Bronchial epithelial cell (primary cell): ENCODE measurements at regions not wholly inside any gene's neighbourhood (a gene's known extent, or its start where the extent isn't known, plus 50 kb on each side); places are given as distances from the start of the nearest gene placed in this dataset.
"Not testable (repeated sequence)": the region's sequence is repeated elsewhere in the genome, so short reads cannot be mapped to it uniquely, and the experiment has no call there.

Experiments used
- DNase-seq: peaks from one replicate; pipeline ENCODE4 v3.0.0-alpha.2; 2010; ENCODE audit warnings: low read depth
- FAIRE-seq: peaks from 2 replicates; lab custom pipeline; 2011; peaks lifted over from hg19 to GRCh38; lab: Jason Lieb, UNC
- H3K27me3 ChIP-seq: 2 replicates; pipeline ENCODE4 v1.5.1; 2011; ENCODE audit warnings: low read length; ENCODE audit not compliant: control insufficient read depth, insufficient read depth
- H3K36me3 ChIP-seq: 2 replicates; pipeline ENCODE4 v1.5.1; 2011; ENCODE audit warnings: low read length; ENCODE audit not compliant: control insufficient read depth, insufficient read depth
- H3K4me3 ChIP-seq: 2 replicates; pipeline ENCODE4 v1.5.1; 2011; ENCODE audit warnings: mild to moderate bottlenecking, low read depth, low read length, control low read depth
- TF ChIP-seq, protein P1 (sequence below): IDR thresholded peaks from 2 replicates; pipeline ENCODE4 v1.5.1; 2011; ENCODE audit warnings: mild to moderate bottlenecking, moderate library complexity, low read length, control low read depth, inconsistent platforms; ENCODE audit not compliant: insufficient read depth, severe bottlenecking

GRCh38 chr6:164087211-164087610 lies 672.7 kb downstream of the QKI start:
- FAIRE-seq (no peak), DNase-seq (no peak)
- Histone ChIP-seq H3K36me3 (no peaks in the 10 kb centered on the region), H3K27me3 (no peaks in the 10 kb centered on the region), H3K4me3 (no peak overlapping the region)
- TF ChIP-seq, protein P1, sequence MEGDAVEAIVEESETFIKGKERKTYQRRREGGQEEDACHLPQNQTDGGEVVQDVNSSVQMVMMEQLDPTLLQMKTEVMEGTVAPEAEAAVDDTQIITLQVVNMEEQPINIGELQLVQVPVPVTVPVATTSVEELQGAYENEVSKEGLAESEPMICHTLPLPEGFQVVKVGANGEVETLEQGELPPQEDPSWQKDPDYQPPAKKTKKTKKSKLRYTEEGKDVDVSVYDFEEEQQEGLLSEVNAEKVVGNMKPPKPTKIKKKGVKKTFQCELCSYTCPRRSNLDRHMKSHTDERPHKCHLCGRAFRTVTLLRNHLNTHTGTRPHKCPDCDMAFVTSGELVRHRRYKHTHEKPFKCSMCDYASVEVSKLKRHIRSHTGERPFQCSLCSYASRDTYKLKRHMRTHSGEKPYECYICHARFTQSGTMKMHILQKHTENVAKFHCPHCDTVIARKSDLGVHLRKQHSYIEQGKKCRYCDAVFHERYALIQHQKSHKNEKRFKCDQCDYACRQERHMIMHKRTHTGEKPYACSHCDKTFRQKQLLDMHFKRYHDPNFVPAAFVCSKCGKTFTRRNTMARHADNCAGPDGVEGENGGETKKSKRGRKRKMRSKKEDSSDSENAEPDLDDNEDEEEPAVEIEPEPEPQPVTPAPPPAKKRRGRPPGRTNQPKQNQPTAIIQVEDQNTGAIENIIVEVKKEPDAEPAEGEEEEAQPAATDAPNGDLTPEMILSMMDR: no peak

- H3K36me3 ChIP-seq: no peaks in the 10 kb centered on the region
- no peak overlapping the region for H3K4me3 ChIP-seq
- H3K27me3 ChIP-seq: no peaks in the 10 kb centered on the region
- TF ChIP-seq, protein P1: no peak
- DNase-seq (no peak), FAIRE-seq (no peak)
These were observed 671.8 kb downstream of the QKI start for GRCh38 chr6:164086076-164086887.

GRCh38 chr6:164085091-164086075 lies 670.9 kb downstream of the QKI start:
- TF ChIP-seq, protein P1: no peak
- DNase-seq (no peak), FAIRE-seq (no peak)
- no peak overlapping the region for H3K4me3 ChIP-seq
- no peaks in the 10 kb centered on the region for H3K36me3 ChIP-seq
- H3K27me3 ChIP-seq: no peaks in the 10 kb centered on the region

GRCh38 chr6:164079275-164079600 lies 664.7 kb downstream of the QKI start:
- no peak for FAIRE-seq
- DNase-seq: no peak
- Histone ChIP-seq H3K4me3 (no peak overlapping the region), H3K27me3 (no peaks in the 10 kb centered on the region), H3K36me3 (no peaks in the 10 kb centered on the region)
- TF ChIP-seq, protein P1: no peak

- TF ChIP-seq, protein P1: no peak
- no peaks in the 10 kb centered on the region for H3K27me3 ChIP-seq
- H3K36me3 ChIP-seq: no peaks in the 10 kb centered on the region
- DNase-seq (no peak), FAIRE-seq (no peak)
- no peak overlapping the region for H3K4me3 ChIP-seq
These were observed 664.2 kb downstream of the QKI start for GRCh38 chr6:164078532-164079274.

GRCh38 chr6:164076818-164077532 lies 662.5 kb downstream of the QKI start:
- not testable (repeated sequence) for H3K4me3 ChIP-seq, H3K27me3 ChIP-seq, FAIRE-seq, DNase-seq, H3K36me3 ChIP-seq
